Breast epithelium (tissue), 3 donors: ENCODE measurements at regions not wholly inside any gene's neighbourhood (a gene's known extent, or its start where the extent isn't known, plus 50 kb on each side); places are given as distances from the start of the nearest gene placed in this dataset.

ENCODE experiments used
- POLR2A ChIP-seq: fragments of 450-650 bp; IDR thresholded peaks from one replicate; pipeline ENCODE4 v1.6.1; 2016; ENCODE audit warnings: antibody characterized with exemption, mild to moderate bottlenecking, moderate library complexity
- POLR2AphosphoS5 ChIP-seq, 3 donors: sonication (generic); formaldehyde crosslinking; IDR thresholded peaks; one replicate each; pipeline ENCODE4 v1.6.1; 2017; ENCODE audit warnings: antibody characterized with exemption in 3 of 3
- TF ChIP-seq, protein P1 (sequence below), 3 donors: fragments of 450-650 bp; IDR thresholded peaks; one replicate each; pipeline ENCODE4 v1.5.1; 2016 to 2017; ENCODE audit warnings: antibody characterized with exemption in 3 of 3, mild to moderate bottlenecking in 3 of 3, moderate library complexity in 3 of 3

DNA sequence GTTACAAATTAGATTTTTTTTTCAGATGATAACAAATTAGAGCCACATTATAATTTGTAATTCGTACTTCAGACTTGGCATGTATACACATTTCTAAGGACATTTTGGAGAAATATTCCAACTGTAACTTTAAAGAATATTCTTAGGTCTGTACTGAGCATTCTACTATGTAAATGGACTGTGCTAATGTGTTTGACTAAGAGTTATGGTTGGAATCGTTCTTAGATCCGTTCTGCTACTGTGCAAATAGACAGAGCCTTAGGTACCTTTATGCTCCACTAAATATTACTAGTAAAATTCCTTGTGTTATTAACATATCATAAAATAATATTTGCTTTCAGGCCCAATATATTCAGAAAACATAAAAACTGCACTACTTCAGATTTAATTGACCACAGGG lies 1180.0 kb upstream of the TENM3 start:
- TF ChIP-seq, protein P1, sequence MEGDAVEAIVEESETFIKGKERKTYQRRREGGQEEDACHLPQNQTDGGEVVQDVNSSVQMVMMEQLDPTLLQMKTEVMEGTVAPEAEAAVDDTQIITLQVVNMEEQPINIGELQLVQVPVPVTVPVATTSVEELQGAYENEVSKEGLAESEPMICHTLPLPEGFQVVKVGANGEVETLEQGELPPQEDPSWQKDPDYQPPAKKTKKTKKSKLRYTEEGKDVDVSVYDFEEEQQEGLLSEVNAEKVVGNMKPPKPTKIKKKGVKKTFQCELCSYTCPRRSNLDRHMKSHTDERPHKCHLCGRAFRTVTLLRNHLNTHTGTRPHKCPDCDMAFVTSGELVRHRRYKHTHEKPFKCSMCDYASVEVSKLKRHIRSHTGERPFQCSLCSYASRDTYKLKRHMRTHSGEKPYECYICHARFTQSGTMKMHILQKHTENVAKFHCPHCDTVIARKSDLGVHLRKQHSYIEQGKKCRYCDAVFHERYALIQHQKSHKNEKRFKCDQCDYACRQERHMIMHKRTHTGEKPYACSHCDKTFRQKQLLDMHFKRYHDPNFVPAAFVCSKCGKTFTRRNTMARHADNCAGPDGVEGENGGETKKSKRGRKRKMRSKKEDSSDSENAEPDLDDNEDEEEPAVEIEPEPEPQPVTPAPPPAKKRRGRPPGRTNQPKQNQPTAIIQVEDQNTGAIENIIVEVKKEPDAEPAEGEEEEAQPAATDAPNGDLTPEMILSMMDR (IDR thresholded peaks at IDR 0.05) = no peak
- TF ChIP-seq POLR2A = no peak
- TF ChIP-seq POLR2AphosphoS5 (IDR thresholded peaks at IDR 0.05) = no peak
